HG03139 (cell line): ENCODE measurements at regions not wholly inside any gene's neighbourhood (a gene's known extent, or its start where the extent isn't known, plus 50 kb on each side); places are given as distances from the start of the nearest gene placed in this dataset.

Experiments used
- ATAC-seq: cut with Tn5 transposase; IDR thresholded peaks from one replicate; pipeline ENCODE4 v1.9.1; 2021; ENCODE audit not compliant: unreplicated experiment

DNA sequence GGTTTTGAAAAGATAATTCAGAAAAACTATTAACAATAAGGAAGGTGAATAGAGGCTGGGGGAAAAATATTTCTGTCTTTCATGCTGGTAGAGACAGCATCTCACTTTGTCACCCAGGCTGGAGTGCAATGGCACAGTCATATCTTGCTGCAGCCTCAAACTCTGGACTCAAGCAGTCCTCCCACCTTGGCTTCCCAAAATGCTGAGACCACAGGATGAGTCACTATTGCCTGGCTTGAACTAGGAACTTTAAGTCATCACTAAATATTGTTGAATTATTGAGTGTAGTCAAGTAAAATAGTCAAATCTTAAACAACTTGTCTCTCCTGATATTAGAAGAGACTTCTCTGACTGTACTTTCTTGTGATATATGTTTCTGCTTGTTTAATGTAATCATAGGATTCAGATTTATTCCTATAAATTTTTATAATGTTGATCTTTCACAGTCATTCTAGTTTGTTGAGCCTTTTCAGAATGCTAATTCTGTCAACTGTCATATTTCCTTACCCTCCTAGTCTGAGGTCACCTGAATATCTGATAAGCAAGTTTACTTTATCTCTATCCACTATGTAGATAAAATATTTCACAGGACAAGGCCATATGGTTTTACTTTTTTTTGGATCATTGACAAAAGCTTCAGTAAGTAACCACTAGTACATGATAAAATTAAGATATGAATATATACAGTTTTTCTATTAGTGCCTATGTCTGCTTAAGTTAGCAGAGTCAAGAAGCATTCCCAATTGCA lies 1696.5 kb downstream of the MAT2B start:
- no peak for ATAC-seq

DNA sequence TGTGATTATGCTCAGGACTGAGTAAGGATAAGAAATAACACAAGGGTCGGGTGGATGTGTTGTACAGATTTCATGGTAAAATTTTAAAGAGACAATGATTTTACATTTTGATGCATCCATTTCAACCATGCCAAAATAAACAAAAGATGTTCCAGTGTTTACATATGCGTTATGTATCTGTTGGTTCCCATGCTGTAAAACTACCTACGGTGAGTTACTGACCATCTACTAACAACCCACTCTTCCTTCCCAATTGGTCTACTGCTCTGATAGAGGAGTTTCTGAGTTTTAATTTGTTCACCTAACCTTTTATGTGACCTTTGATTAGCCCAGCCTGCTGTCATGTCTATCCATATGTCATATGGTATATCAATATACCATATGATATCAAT lies 1697.1 kb downstream of the MAT2B start:
- ATAC-seq = no peak

DNA sequence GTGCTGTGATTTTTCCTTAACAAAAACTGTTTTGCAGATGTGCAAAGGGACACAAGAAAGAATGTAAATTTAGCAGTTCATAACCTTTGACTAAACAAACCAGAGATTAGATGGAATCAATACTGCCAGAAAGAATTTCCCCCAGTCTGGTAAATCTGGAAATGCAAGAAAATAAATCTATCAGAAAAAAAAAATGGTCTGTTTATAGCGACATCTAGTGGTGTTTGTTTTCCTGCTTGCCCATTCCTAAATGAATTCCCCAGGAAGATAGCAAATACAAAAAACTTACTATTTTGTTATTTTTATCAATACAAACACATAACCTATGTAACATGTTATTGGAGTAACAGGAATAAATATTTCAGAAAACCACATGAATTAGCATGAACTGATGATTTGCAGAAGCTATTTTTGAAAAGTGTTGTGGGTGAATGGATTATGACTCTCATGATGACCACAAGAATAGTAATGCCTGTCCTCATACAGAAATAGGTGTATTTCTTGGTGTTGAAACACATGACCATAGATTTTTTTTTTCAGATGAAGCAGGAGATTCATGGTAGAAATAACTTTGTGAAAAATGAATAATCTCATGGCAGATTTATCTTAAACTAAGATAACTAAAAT lies 1703.8 kb downstream of the MAT2B start:
- no peak for ATAC-seq

DNA sequence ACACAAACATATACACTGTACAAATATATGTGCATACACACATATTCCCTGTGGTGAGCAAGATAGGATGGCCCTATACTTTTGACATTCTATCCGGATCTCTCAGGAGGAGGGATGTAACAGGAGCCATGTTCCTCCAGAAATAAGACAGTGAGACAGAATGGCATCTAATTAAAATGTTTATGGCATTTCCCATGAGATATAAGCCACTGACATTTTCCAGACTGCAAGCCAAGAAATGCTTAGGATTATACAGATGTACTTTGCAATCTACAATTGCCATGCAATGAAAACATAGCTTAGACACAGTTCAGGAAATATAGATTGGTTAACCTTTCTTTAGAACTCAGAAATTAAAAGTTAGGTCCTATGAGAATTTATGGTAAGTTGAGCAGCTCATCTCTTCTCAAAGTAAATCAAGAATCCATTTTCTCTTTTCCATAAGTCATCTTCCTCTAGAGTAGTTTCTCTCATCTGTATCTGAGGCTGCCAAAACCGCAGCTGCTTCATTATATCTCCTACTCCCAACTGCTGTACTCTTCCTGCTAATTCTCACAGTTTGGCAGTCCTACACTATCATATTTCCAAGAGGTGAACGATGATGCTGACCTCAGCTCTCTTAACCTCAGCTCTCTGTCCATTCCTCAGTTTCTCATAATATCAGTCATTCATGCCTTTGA lies 1719.1 kb downstream of the MAT2B start:
- ATAC-seq = no peak

DNA sequence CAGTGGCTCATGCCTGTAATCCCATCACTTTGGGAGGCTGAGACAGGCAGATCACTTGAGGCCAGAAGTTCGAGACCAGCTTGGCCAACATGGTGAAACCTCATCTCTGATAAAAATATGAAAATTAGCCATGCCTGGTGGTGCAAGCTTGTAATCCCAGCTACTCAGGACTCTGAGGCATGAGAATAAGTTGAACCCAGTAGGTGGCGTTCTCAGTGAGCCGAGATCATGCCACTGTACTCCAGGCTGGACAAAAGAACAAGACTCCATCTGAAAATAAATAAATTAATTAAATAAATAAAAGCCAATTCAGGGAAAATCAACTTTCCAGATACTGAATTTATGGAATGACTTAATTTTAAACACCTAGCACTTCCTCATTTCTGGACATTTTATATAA lies 1722.1 kb downstream of the MAT2B start:
- ATAC-seq = no peak

DNA sequence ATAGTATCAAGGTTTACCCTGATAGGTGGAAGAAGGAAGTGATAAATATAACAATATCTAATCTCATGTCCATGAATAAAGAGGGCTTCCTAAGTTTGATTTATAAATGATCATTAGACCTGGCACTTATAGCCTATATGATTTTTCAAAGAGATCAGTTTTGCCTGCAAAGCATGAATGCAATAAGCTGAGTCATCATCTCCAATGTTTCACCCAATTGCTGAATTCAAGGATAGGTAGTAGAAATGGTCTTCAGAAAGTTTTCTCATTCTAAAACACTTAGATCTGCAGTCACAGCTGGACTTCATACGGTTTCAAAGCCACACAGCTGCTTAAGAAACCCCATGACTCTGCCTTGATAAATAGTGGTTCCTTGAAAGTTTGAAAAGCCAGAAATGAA lies 1722.8 kb downstream of the MAT2B start:
- ATAC-seq = no peak

DNA sequence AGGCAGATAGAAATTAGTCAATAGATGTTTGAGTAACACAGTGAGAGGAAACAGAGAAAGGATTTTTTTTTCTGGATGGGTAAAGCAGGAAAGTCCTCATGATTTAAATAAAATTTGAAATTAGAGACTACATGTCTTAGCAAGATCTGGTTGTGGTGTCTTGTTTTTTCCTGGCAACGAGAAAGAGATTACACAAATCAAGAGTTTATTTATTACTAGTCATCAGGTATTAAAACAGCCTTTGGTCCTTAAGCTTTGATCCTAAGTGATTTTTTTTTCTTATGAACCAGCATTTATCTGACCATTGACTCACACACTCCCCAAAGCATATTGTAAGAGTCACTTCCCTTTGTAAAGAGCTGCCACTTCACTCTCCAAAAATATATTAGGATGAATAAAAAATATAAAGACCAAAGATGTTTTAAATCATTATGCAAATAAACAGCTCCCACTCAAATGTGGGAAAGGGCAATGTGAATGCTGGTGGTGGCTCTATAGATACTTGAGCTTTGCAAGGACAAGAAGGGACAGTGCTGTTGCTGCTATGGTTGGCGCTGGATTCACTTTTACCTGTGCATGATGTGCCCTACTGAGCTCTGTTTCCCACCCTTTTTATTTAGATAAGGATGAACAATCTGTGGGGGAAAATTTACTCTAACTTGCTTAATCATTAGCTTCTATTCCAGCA lies 1726.5 kb downstream of the MAT2B start:
- ATAC-seq = no peak

DNA sequence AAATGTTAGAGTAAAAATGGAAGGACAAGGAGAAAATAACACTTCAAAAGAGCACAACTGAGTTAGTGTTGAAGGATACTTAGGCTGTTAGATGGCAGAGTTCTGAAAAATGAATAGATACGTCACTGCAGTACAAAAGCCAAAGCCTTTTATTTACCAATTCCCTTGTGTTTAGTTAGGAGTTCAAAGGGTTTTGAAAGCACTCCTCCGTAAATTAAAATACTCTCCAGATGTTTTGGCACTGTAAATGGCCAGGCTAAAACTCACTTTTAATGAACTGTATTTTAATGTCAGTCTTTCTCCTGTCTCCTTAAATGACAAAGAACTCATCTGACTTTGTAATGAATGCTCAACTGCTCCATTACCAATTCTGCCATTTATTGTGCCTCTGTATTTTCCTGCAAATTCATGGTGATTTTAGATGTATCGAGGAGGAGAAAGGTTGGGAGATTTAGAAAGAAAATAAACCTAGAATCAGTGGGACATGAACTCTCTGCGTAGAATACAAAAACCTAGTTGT lies 1727.2 kb downstream of the MAT2B start:
- ATAC-seq = no peak

DNA sequence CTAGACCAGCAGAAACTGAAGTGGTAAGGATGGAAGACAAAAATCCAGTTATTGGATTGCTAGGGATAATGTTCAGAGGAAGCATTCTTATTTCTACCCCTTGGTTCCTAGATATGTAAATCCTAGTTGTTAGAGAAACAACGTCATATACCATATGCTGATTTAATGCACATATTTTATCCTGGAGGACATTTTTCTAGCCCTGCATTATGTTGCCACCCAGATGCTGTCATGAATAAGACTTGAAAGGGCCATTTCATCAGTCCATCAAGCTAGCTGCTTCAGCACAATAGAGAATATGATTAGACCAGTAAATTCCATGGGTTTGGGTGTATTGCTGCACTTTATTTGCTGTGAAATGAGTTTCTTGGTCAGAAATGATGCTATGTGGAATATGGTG lies 1736.4 kb downstream of the MAT2B start:
- ATAC-seq = no peak

DNA sequence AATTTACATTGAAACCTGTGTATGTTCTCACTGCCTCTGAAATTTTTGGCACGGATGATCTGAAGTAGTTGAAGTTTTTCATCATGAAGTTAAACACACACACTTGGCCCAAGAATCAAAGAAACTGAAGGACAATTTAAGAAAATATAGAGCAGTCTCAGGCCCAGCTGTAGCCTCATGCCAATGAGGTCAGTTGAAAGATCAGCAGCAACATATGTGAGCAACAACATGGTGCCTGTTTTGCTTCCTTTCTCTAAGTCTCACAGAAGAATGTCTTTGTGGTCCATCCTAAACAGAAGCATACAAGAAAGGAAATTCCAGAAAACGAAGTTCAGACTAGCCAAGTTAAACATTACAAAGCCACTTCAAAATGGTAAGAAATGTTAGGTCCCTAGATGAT lies 1737.2 kb downstream of the MAT2B start:
- no peak for ATAC-seq

DNA sequence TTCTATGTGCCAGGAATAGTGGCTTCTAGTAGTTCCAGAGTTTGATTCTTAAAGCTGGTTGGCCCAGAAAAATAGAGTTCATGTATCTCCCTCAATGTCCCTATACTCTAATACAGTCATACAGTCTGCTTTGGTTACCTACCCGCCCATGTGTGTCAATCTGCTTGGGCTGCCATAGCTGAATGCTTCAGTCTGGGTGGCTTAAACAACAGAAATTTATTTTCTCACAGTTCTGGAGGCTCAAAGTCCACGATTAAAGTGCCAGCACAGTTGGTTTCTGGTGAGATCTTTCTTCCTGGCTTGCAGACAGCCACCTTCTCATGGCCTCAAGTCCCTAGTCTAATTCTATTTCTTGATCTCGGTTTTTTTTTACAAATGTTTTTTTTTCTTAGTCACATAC lies 1739.0 kb downstream of the MAT2B start:
- ATAC-seq = no peak

DNA sequence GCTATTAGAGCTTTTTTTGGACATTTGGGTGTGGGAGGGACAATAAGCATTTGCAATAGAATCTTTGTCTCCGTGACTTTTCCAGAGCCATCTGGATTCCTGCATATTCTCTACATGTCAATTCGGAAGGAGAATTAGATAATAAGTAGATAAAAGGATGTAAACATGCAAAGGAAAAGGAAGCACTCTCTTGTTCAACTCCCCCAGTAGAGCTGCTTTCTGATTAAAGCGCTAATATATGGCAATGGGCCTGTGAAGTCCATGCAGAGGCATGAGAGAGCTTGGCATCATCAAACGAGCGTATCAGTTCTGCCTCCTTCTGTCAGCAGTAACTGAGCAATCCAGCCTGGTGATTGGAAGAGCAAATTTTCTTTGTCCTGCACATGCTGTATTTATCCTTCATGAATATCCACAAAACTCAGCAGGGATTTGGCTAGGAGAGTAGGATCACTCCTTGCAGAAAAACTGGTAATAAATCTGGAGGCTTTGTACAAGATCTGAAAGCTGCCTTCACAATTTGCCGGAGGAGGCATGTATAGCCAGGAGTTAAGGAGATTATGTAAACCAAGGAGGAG lies 1752.9 kb downstream of the MAT2B start:
- no peak for ATAC-seq

DNA sequence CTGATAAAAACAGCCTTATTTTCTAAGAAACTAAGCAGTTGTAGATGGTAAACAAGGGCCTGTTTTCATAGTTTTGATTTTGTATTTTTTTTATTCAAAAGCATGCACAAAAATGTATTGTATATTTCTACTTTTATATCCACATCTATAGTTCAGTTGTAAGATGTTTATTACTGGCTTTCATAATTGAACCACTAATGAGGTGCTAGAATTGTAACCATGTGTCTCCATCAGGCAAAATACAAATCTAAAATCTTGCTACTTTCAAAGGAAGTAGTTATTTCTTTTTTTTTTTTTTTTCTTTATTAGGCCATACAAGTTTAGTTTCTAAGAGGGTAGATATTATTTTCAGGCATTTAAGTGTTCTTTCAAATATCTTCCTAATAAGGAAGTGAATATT lies 1755.0 kb downstream of the MAT2B start:
- ATAC-seq = no peak

DNA sequence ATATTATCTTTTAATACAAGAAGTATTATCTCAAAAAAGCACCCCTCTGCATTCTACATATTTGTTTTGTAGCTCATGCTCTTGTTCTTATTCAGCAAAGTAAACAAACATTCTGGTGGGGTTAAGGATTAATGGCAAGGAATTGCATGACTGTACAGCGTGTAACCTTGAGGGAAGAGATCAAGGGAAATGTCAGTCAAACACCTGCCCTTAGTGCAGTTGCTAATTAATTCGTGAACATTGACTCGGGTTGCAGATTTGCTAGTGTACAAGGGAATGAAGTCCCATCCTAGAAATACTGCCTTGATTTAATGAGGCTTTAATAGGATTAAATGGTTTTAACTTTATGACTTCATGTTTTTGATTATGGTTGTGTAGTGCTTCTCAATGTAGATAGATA lies 1758.1 kb downstream of the MAT2B start:
- ATAC-seq = no peak

DNA sequence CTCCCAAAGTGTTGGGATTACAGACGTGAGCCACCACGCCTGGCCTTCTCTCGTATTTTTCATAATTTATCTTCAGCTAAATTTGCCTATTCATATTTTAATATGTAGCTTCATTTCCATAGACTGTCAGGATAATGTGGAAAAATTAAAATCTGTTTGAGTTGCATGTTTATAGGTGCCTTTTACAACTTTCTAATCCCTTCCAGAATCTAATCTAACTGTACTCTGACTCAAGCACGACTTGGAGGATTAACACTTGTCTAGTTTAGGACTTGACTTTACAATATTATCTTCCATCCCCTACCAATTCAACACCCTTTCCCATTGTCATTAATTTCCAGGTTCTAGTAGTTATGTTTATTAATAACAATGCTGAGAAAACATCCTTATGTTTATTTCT lies 1761.5 kb downstream of the MAT2B start:
- ATAC-seq = no peak

DNA sequence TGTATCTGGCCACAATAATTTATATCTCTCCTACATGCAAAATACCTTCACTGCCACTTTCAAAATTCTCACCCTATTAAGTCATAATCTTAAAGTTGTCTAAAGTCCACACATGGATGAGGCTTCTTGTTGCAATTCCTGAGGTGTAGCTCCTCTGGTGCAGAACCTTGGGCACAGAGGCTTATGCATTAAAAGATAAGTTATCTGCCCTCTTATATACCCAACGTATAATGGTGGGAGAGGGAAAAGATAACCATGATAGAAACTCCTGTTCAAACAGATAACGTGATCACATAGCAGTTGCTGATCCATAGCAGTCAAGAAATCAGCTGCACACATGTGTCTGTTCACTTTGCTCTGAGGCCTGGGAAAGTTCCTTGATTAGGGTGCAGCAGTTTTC lies 1767.0 kb downstream of the MAT2B start:
- no peak for ATAC-seq

DNA sequence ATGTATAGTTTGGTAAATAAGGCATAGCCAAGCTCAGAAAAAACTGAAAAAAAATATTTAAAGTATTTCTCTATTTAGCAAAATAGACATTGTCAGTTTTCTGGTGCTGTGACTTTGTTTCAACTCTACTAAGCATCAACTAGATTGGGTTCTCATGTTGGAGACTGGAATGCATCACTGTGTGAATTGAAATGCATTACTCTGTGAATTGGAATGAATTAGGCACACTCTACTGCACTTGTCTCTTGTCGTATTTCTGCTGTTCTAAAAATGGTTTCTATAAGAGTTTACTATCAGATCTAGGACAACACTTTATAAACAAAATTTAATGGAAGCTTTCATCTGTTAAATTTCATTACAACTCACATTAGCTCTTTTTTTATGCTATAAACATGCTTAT lies 1772.2 kb downstream of the MAT2B start:
- no peak for ATAC-seq

DNA sequence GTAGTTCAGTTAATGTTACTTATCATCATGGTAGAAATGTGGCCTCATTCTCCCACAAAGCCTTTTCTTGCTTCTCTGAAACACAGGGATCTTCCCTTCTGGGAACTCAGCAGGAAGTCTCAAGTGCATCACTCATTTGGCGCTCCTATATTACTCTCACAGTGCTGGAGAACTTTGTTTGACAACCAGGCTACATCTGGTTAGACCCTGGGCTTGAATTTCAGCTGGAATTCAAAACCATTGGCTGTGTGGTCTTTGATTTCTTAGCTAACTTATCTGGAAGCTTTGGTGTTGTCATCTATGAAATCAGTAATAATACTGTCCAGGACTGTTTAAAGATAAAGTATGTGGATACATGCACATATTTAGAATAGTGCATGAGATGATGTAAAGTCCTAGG lies 1777.1 kb downstream of the MAT2B start:
- ATAC-seq = no peak

DNA sequence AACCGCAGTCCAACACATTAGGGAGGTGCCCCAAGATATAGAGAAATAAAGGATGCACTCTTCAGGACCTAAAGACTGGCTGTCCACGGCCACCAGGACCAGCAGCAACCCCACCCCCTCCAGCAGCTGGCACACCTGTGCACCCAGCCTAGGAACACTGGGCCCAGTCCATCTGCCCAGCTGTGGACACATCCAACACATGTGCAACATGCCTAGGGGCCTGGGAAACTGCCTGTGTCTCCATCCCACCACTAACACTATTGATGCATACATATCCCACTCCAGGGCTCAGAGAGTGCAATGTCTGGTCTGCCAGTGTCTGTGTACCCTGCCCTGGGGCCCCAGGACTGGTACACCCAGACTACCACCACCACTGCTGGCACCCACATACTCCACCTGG lies 1781.3 kb downstream of the MAT2B start:
- no peak for ATAC-seq

DNA sequence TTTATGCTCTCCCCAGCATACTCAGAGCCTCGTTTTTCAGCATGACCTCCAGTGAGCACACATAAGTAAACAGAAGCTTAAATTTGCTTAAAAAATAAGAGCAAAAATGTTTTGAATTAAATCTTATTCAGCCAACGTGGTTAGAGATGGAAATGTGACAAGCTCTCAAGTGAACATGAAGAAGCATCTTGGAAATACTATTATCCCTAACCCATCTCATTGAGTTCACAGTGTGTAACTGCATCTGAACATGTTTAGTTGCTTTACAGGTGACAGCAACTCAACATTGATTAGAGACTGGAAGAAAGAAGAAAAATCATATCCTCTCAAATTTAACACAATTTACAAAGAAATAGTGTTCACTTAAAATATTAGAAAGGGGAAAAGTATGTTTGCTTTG lies 1785.1 kb downstream of the MAT2B start:
- no peak for ATAC-seq

DNA sequence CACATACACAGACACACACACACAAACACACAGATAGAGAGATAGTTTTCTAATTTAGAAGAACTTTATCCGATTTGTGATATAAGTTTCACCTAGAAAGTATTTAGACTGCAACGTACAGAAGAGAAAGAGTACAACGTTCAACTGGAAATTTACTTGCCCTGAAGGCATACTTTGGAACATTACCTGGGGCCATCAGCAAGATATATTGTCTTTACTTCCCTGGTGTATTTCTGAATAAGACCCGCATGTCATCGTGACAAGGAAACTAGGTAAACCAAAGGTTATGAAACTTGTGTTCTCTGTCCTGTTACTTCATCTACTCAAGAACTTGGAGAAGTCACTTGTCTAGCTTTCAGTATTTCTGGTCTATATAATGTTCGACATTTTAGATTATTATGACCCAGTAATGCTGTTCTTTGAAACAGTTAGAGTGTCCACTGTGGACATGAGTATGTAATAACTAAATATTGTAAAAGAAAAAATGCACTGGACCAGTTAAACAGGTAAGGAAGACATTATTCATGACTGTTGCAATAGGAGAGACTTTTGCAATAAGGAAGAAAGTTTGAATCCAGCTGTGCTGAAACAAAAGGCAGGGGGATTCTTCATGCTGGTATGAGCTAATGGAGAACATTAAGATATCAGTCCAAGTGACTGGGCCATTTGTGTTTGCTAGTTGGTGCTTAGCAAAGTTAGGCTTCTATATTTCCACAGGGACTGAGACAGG lies 1791.1 kb downstream of the MAT2B start:
- no peak for ATAC-seq
